Parathyroid adenoma (tissue), 2 donors: ENCODE measurements at regions not wholly inside any gene's neighbourhood (a gene's known extent, or its start where the extent isn't known, plus 50 kb on each side); places are given as distances from the start of the nearest gene placed in this dataset.

Source experiments
- H2AFZ ChIP-seq: fragments of 300-600 bp; sonication (generic); one replicate; pipeline ENCODE4 v1.7.0; 2017; ENCODE audit warnings: antibody characterized with exemption, mild to moderate bottlenecking
- H3K27ac ChIP-seq: fragments of 300-600 bp; sonication (generic); one replicate; pipeline ENCODE4 v1.7.0; 2017
- H3K27me3 ChIP-seq: fragments of 300-600 bp; sonication (generic); one replicate; pipeline ENCODE4 v1.7.0; 2017; ENCODE audit warnings: low read length; ENCODE audit not compliant: control insufficient read depth, insufficient read depth
- H3K36me3 ChIP-seq: fragments of 300-600 bp; sonication (generic); one replicate; pipeline ENCODE4 v1.7.0; 2017; ENCODE audit warnings: low read length; ENCODE audit not compliant: control insufficient read depth, insufficient read depth
- H3K4me1 ChIP-seq: fragments of 300-600 bp; sonication (generic); one replicate; pipeline ENCODE4 v1.7.0; 2017; ENCODE audit warnings: control low read depth
- H3K4me2 ChIP-seq: fragments of 300-600 bp; sonication (generic); one replicate; pipeline ENCODE4 v1.7.0; 2017; ENCODE audit warnings: low read length
- H3K4me3 ChIP-seq: fragments of 300-600 bp; sonication (generic); one replicate; pipeline ENCODE4 v1.7.0; 2017; ENCODE audit warnings: low read depth, low read length
- H3K79me2 ChIP-seq: fragments of 300-600 bp; sonication (generic); one replicate; pipeline ENCODE4 v1.7.0; 2017; ENCODE audit warnings: control low read depth
- H3K9ac ChIP-seq: fragments of 300-600 bp; sonication (generic); one replicate; pipeline ENCODE4 v1.7.0; 2017; ENCODE audit warnings: mild to moderate bottlenecking
- H3K9me3 ChIP-seq: fragments of 300-600 bp; sonication (generic); one replicate; pipeline ENCODE4 v1.7.0; 2017; ENCODE audit warnings: low read length; ENCODE audit not compliant: control insufficient read depth
- TF ChIP-seq, protein P1 (sequence below): fragments of 300-600 bp; sonication (generic); IDR thresholded peaks from one replicate; pipeline ENCODE4 v1.7.0; 2017; ENCODE audit warnings: antibody characterized with exemption, mild to moderate bottlenecking
- donor health status: primary hyperparathyroidism.

DNA sequence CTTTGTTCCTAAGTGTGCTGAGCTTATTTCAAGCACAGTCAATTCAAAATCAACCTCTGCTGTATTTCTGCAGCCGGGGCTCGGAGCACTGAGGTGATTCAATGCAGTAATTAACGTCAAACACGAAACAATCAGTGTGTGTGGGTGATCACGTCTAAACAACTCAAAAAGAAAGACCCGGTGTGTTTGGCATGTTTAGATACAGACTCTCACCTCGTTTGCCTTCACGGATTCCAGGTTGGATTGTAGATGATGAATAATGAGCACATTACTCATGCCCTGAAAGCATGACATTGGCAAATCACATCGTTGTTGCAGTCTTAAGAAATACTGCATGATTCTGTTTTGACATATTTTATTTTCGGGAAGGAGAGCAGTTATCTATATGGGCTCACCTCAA, 231.0 kb downstream of the QKI start:
- TF ChIP-seq, protein P1, sequence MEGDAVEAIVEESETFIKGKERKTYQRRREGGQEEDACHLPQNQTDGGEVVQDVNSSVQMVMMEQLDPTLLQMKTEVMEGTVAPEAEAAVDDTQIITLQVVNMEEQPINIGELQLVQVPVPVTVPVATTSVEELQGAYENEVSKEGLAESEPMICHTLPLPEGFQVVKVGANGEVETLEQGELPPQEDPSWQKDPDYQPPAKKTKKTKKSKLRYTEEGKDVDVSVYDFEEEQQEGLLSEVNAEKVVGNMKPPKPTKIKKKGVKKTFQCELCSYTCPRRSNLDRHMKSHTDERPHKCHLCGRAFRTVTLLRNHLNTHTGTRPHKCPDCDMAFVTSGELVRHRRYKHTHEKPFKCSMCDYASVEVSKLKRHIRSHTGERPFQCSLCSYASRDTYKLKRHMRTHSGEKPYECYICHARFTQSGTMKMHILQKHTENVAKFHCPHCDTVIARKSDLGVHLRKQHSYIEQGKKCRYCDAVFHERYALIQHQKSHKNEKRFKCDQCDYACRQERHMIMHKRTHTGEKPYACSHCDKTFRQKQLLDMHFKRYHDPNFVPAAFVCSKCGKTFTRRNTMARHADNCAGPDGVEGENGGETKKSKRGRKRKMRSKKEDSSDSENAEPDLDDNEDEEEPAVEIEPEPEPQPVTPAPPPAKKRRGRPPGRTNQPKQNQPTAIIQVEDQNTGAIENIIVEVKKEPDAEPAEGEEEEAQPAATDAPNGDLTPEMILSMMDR: no peak
- H3K79me2 ChIP-seq: no peaks in the 10 kb centered on the region
- no peaks in the 10 kb centered on the region for H3K36me3 ChIP-seq

DNA sequence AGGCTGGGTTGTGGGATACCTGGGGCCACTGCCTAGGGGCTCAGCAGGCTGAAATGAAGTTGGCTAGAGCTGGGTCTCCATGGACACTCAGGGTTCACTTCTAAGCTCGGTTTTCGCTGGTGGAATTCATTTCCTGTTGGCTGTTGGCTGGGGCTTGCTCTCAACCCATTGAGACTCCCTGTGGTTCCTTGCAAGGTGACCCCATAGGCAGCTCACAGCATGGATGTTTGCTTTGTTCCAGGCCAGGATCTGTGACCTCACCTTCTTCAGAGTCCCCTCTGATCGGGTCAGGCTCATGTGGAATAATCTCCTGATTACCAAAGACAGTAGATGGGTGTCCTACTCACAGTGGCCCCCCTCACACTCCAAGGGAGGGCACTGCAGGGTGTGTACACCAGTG, 229.3 kb downstream of the QKI start:
- Histone ChIP-seq H3K36me3 (no peaks in the 10 kb centered on the region), H3K79me2 (no peaks in the 10 kb centered on the region), H3K4me3 (no peak overlapping the region), H3K27me3 (no peaks in the 10 kb centered on the region), H3K4me2 (no peak overlapping the region), H3K9me3 (no peaks in the 10 kb centered on the region), H3K27ac (no peak overlapping the region), H3K9ac (no peak overlapping the region), H2AFZ (no peak overlapping the region), H3K4me1 (no peaks in the 10 kb centered on the region)
- TF ChIP-seq, protein P1: no peak

More for the DNA sequence above, 231.0 kb downstream of the QKI start:
- no peak overlapping the region for H3K27ac ChIP-seq
- H3K4me1 ChIP-seq: no peaks in the 10 kb centered on the region
- no peak overlapping the region for H3K4me2 ChIP-seq
- H3K4me3 ChIP-seq: no peak overlapping the region
- no peaks in the 10 kb centered on the region for H3K9me3 ChIP-seq
- H2AFZ ChIP-seq: no peak overlapping the region
- no peak overlapping the region for H3K9ac ChIP-seq
- H3K27me3 ChIP-seq: no peaks in the 10 kb centered on the region

DNA sequence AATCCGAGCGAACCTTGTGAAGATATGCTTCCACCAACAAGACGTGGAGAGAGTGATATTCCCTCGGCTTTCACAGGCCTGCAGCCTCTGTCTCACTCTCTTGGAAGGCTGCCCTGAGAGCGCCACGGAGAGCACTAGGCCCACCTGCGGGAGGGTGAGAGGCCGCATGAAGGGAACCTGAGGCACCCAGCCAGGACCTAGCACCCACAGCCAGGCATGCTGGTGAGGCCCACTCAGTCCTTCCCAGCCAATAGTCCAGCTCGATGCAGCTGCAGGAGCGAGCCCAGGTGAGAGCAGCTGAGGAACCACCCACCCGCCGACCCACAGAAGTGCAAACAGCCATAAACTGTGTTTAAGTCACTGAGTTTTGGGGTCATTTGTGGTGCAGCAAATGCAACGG, 227.2 kb downstream of the QKI start:
- H3K4me2 ChIP-seq: no peak overlapping the region
- no peak overlapping the region for H3K27ac ChIP-seq
- TF ChIP-seq, protein P1: no peak
- no peak overlapping the region for H2AFZ ChIP-seq
- no peaks in the 10 kb centered on the region for H3K36me3 ChIP-seq
- no peaks in the 10 kb centered on the region for H3K9me3 ChIP-seq
- no peaks in the 10 kb centered on the region for H3K4me1 ChIP-seq
- no peak overlapping the region for H3K9ac ChIP-seq
- no peaks in the 10 kb centered on the region for H3K79me2 ChIP-seq
- no peak overlapping the region for H3K4me3 ChIP-seq
- no peaks in the 10 kb centered on the region for H3K27me3 ChIP-seq

DNA sequence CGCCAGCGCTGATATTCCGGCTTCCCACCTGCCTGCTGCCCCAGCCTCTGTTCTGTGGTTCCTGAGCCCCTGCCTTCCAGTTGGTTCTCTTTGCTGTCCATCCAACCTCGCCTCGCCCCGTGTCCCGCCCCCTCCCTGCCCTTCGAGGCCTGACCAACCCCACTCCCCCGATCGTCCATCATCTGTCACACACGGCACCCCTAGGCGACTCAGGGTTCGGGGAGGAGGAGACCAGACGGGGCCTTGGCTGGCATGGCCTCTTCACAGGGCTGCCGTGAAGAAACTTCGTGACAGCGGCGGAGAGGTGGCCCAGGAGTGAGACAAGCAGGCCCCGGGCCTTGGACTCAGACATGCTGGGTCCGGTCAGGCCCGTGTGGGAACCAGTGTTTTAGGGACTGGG, 226.1 kb downstream of the QKI start:
- no peak overlapping the region for H3K9ac ChIP-seq
- no peaks in the 10 kb centered on the region for H3K27me3 ChIP-seq
- H3K4me3 ChIP-seq: no peak overlapping the region
- no peak overlapping the region for H3K27ac ChIP-seq
- H3K79me2 ChIP-seq: no peaks in the 10 kb centered on the region
- no peak overlapping the region for H3K4me2 ChIP-seq
- no peaks in the 10 kb centered on the region for H3K9me3 ChIP-seq
- H3K36me3 ChIP-seq: no peaks in the 10 kb centered on the region
- TF ChIP-seq, protein P1: no peak
- H3K4me1 ChIP-seq: no peaks in the 10 kb centered on the region
- H2AFZ ChIP-seq: no peak overlapping the region

DNA sequence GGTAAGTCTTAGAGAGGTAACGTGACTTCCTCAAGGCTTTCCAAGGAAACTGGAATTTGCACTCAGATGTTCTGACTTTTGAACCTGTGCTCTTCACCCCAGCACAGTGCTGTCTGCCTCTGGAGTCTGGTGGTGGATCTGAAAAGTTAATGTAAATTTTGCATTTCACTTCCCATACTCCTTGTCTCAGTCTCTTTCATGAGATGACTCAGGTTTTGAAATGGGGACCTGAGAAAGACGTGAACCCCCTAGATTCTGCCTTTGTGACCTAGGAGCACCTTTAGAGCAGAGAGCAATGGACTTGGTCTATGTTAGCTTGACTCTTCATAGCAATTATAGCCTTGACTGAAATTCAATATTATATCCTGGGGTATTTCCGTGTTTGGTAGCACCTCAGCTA, 223.0 kb downstream of the QKI start:
- no peaks in the 10 kb centered on the region for H3K4me1 ChIP-seq
- no peak overlapping the region for H3K27ac ChIP-seq
- TF ChIP-seq, protein P1: no peak
- H3K36me3 ChIP-seq: no peaks in the 10 kb centered on the region
- no peak overlapping the region for H3K9ac ChIP-seq
- no peak overlapping the region for H3K4me3 ChIP-seq
- no peaks in the 10 kb centered on the region for H3K79me2 ChIP-seq
- no peak overlapping the region for H2AFZ ChIP-seq
- no peaks in the 10 kb centered on the region for H3K27me3 ChIP-seq
- no peaks in the 10 kb centered on the region for H3K9me3 ChIP-seq
- no peak overlapping the region for H3K4me2 ChIP-seq
